ENCODE measurements at regions not wholly inside any gene's neighbourhood (a gene's known extent, or its start where the extent isn't known, plus 50 kb on each side); places are given as distances from the start of the nearest gene placed in this dataset.

DNA sequence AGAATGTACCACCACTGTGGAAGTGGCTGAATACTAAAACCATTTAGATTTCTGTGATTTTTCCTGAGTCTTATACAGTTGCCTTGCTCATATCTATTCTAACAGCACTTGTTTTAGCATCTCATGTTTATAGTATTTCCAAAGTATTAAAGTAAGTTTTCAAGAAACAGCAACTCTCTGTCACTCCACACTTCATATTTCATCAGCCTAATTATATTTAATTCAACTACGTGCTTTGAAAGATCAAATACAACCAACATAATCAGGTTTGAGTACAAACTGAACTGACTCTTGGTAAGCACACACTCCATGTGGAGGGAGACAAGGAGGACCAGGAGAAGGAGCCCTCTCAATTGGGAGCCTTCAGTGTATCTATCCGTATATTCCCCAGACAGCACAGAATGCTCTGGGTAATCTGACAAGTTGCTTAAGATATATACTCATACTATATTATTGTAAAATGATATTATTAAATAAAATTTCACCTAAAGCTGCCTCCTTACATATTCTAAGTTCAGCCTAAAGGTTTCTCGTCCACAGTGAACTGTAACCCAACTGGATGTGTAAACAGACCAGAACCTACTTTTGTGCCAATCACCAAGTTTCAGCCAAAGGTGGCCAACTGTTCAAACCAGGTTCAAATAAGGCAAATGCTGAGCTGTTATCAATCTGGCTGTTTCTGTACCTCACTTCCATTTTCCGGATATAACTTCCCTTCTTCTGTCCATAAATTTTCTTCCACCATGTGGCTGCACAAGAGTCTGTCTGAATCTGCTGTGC, 105.0 kb upstream of the RASSF8 start:
- TF ChIP-seq SIN3A (IDR thresholded peaks at IDR 0.05; ENCODE audit: borderline replicate concordance, insufficient read depth, low read length) = no peak
- TF ChIP-seq POLR2AphosphoS5 (IDR thresholded peaks at IDR 0.05; ENCODE audit: low read depth, low read length) = no peak
- TF ChIP-seq TAF1 (IDR thresholded peaks at IDR 0.05; ENCODE audit: borderline replicate concordance, insufficient read depth, low read length) = no peak
- TF ChIP-seq, protein P1, sequence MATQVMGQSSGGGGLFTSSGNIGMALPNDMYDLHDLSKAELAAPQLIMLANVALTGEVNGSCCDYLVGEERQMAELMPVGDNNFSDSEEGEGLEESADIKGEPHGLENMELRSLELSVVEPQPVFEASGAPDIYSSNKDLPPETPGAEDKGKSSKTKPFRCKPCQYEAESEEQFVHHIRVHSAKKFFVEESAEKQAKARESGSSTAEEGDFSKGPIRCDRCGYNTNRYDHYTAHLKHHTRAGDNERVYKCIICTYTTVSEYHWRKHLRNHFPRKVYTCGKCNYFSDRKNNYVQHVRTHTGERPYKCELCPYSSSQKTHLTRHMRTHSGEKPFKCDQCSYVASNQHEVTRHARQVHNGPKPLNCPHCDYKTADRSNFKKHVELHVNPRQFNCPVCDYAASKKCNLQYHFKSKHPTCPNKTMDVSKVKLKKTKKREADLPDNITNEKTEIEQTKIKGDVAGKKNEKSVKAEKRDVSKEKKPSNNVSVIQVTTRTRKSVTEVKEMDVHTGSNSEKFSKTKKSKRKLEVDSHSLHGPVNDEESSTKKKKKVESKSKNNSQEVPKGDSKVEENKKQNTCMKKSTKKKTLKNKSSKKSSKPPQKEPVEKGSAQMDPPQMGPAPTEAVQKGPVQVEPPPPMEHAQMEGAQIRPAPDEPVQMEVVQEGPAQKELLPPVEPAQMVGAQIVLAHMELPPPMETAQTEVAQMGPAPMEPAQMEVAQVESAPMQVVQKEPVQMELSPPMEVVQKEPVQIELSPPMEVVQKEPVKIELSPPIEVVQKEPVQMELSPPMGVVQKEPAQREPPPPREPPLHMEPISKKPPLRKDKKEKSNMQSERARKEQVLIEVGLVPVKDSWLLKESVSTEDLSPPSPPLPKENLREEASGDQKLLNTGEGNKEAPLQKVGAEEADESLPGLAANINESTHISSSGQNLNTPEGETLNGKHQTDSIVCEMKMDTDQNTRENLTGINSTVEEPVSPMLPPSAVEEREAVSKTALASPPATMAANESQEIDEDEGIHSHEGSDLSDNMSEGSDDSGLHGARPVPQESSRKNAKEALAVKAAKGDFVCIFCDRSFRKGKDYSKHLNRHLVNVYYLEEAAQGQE (IDR thresholded peaks at IDR 0.05; ENCODE audit: insufficient read depth in 1 of 2, low read depth in 2 of 2, low read length in 2 of 2) = no peak
